ENCODE measurements at regions not wholly inside any gene's neighbourhood (a gene's known extent, or its start where the extent isn't known, plus 50 kb on each side); places are given as distances from the start of the nearest gene placed in this dataset.

DNA sequence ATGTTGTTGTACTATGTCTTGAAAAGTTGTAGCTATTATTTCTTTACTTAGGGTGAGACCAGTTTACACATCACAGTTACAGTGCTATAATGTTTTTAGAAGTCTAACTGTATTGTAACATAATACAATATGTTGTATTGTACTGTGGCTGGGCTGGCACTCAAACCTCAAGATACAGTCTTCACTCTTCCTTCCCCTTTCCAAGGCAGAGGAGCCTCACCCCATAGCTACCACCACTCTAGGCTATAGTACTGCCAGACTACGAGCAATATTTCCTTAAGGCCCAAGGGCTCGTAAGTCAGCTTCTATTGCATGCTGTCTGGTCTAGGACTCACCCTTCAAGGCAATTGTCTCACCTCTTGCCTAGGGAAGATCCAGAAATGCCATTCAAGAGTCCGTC lies 597.7 kb downstream of the OTOL1 start:
- TF ChIP-seq, protein P1, sequence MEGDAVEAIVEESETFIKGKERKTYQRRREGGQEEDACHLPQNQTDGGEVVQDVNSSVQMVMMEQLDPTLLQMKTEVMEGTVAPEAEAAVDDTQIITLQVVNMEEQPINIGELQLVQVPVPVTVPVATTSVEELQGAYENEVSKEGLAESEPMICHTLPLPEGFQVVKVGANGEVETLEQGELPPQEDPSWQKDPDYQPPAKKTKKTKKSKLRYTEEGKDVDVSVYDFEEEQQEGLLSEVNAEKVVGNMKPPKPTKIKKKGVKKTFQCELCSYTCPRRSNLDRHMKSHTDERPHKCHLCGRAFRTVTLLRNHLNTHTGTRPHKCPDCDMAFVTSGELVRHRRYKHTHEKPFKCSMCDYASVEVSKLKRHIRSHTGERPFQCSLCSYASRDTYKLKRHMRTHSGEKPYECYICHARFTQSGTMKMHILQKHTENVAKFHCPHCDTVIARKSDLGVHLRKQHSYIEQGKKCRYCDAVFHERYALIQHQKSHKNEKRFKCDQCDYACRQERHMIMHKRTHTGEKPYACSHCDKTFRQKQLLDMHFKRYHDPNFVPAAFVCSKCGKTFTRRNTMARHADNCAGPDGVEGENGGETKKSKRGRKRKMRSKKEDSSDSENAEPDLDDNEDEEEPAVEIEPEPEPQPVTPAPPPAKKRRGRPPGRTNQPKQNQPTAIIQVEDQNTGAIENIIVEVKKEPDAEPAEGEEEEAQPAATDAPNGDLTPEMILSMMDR (IDR thresholded peaks at IDR 0.05): no peak
- TF ChIP-seq EZH2 (IDR thresholded peaks at IDR 0.05): no peak
- TF ChIP-seq EZH2phosphoT487 (IDR thresholded peaks at IDR 0.05): no peak
